IMR-90 (cell line): ENCODE measurements at regions not wholly inside any gene's neighbourhood (a gene's known extent, or its start where the extent isn't known, plus 50 kb on each side); places are given as distances from the start of the nearest gene placed in this dataset.
"Not testable (repeated sequence)": the region's sequence is repeated elsewhere in the genome, so short reads cannot be mapped to it uniquely, and the experiment has no call there.

Experiments
- ATAC-seq: fragments of 200-7000 bp; cut with Tn5 transposase; 2 replicates; pipeline ENCODE4 v1.9.1; 2020; ENCODE audit warnings: low read depth, mild to moderate bottlenecking, moderate library complexity
- BruUV-seq: library from RNA; stranded (reverse); fragments of 400-500 nt; replicated peaks from 2 replicates; lab custom pipeline; 2021; lab: Mats Ljungman, UMichigan
- CTCF ChIA-PET: fragments of 300-600 bp; formaldehyde crosslinking; extraction: SDS; loops from one replicate; lab custom pipeline; 2021; ENCODE audit warnings: antibody characterized with exemption; lab: Yijun Ruan, JAX
- POLR2A ChIA-PET: fragments of 300-600 bp; sonication (Branson Sonifier 250); formaldehyde crosslinking; loops from one replicate; lab custom pipeline; 2022; ENCODE audit warnings: antibody characterized with exemption; ENCODE audit not compliant: unreplicated experiment; lab: Charles Lee
- DNase-seq: peaks from one replicate; pipeline ENCODE4 v3.0.0; 2013
- H2AFZ ChIP-seq: replicated peaks from 2 replicates; pipeline ENCODE3; 2013; ENCODE audit warnings: low read length, mild to moderate bottlenecking; ENCODE audit not compliant: poor library complexity
- H2AK5ac ChIP-seq: 2 replicates; pipeline ENCODE4 v1.6.1; 2013; ENCODE audit warnings: low read depth, low read length, inconsistent platforms
- H2AK9ac ChIP-seq: replicated peaks from 2 replicates; pipeline ENCODE3; 2013; ENCODE audit warnings: mild to moderate bottlenecking, low read depth, low read length, moderate library complexity; ENCODE audit not compliant: poor library complexity
- H2BK120ac ChIP-seq: 2 replicates; pipeline ENCODE4 v1.6.1; 2013; ENCODE audit warnings: low read depth, low read length, inconsistent platforms
- H2BK15ac ChIP-seq: 3 replicates; pipeline ENCODE4 v1.6.1; 2013; ENCODE audit warnings: low read depth, low read length, inconsistent platforms
- H2BK20ac ChIP-seq: 2 replicates; pipeline ENCODE4 v1.6.1; 2013; ENCODE audit warnings: low read depth, mild to moderate bottlenecking, inconsistent platforms, low read length, moderate library complexity
- H2BK5ac ChIP-seq: 2 replicates; pipeline ENCODE4 v1.6.1; 2013; ENCODE audit warnings: mild to moderate bottlenecking, low read depth, low read length, inconsistent platforms; ENCODE audit not compliant: poor library complexity, severe bottlenecking
- H3K14ac ChIP-seq: replicated peaks from 2 replicates; pipeline ENCODE4 v1.6.1; 2013; ENCODE audit warnings: low read depth, low read length, inconsistent platforms
- H3K18ac ChIP-seq: 2 replicates; pipeline ENCODE4 v1.6.1; 2013; ENCODE audit warnings: low read depth, low read length, control low read depth
- H3K23ac ChIP-seq: 2 replicates; pipeline ENCODE4 v1.6.1; 2013; ENCODE audit warnings: low read depth, low read length, inconsistent platforms
- H3K27ac ChIP-seq: 2 replicates; pipeline ENCODE4 v1.5.1; 2013; ENCODE audit warnings: mild to moderate bottlenecking, control low read depth, low read length; ENCODE audit not compliant: insufficient read depth
- H3K27me3 ChIP-seq: 2 replicates; pipeline ENCODE4 v1.6.1; 2013; ENCODE audit warnings: low read length; ENCODE audit not compliant: control insufficient read depth, insufficient read depth
- H3K36me3 ChIP-seq: 2 replicates; pipeline ENCODE4 v1.6.1; 2013; ENCODE audit warnings: low read length, mixed read lengths; ENCODE audit not compliant: control insufficient read depth, insufficient read depth
- H3K4ac ChIP-seq: 2 replicates; pipeline ENCODE4 v1.6.1; 2013; ENCODE audit warnings: low read depth, low read length, inconsistent platforms
- H3K4me1 ChIP-seq: 2 replicates; pipeline ENCODE4 v1.6.1; 2013; ENCODE audit warnings: low read length, mixed read lengths; ENCODE audit not compliant: control insufficient read depth, insufficient read depth
- H3K4me2 ChIP-seq: 2 replicates; pipeline ENCODE4 v1.6.1; 2013; ENCODE audit warnings: low read depth, mild to moderate bottlenecking, control low read depth, low read length, moderate library complexity
- H3K4me3 ChIP-seq: 2 replicates; pipeline ENCODE4 v1.5.1; 2013; ENCODE audit warnings: low read depth, mild to moderate bottlenecking, control low read depth, low read length, moderate library complexity; ENCODE audit not compliant: insufficient read depth
- H3K56ac ChIP-seq: 2 replicates; pipeline ENCODE4 v1.6.1; 2013; ENCODE audit warnings: low read length, inconsistent platforms; ENCODE audit not compliant: insufficient read depth; ENCODE audit errors: extremely low read depth
- H3K79me1 ChIP-seq, 2 experiments: 2 replicates each; pipeline ENCODE4 v1.6.1; 2013; ENCODE audit warnings: low read length in 2 of 2, inconsistent platforms in 1 of 2, low read depth in 1 of 2
- H3K9ac ChIP-seq: 2 replicates; pipeline ENCODE4 v1.6.1; 2013; ENCODE audit warnings: low read depth, low read length, control low read depth
- H3K9me1 ChIP-seq: 2 replicates; pipeline ENCODE4 v1.6.1; 2013; ENCODE audit warnings: low read length, inconsistent platforms; ENCODE audit not compliant: insufficient read depth
- H3K9me3 ChIP-seq: 2 replicates; pipeline ENCODE4 v1.6.1; 2013; ENCODE audit warnings: low read length; ENCODE audit not compliant: control insufficient read depth, insufficient read depth
- H4K20me1 ChIP-seq: 2 replicates; pipeline ENCODE4 v1.6.1; 2013; ENCODE audit warnings: low read length, inconsistent platforms; ENCODE audit not compliant: insufficient read depth
- H4K5ac ChIP-seq: 2 replicates; pipeline ENCODE4 v1.6.1; 2013; ENCODE audit warnings: mild to moderate bottlenecking, low read depth, low read length, control low read depth
- H4K8ac ChIP-seq, 2 experiments: 2 replicates each; pipeline ENCODE4 v1.6.1; 2013; ENCODE audit warnings: low read depth in 2 of 2, low read length in 2 of 2, control low read depth in 1 of 2, inconsistent platforms in 1 of 2
- H4K91ac ChIP-seq: 2 replicates; pipeline ENCODE4 v1.6.1; 2013; ENCODE audit warnings: low read depth, low read length, inconsistent platforms; ENCODE audit not compliant: insufficient read depth
- WGBS, 2 experiments: methylation state at CpG; one replicate each; pipeline versions ENCODE4 v1.1.5 to v1.1.7; 2013; ENCODE audit warnings: missing lambda C conversion rate in 2 of 2; ENCODE audit not compliant: insufficient read length in 1 of 2; ENCODE audit errors: extremely low coverage in 2 of 2; 5-methylcytosine and 5-hydroxymethylcytosine counted together
- dilution Hi-C: fragments of 300-500 bp; cut with HindIII; formaldehyde crosslinking; loops from one replicate; pipeline ENCODE4 v1.14.3; 2018; ENCODE audit warnings: low sequenced_read_pairs; ENCODE audit not compliant: unreplicated experiment
- in situ Hi-C: fragments of 300-500 bp; cut with MboI; formaldehyde crosslinking; loops from 3 replicates; pipeline ENCODE4 v1.14.3; 2019; ENCODE audit warnings: low sequenced_read_pairs, inconsistent platforms, mixed read lengths
- intact Hi-C: fragments of 100-400 bp; cut with micrococcal nuclease; formaldehyde crosslinking; loops from 2 replicates; pipeline ENCODE4 v1.10.0; 2022

DNA sequence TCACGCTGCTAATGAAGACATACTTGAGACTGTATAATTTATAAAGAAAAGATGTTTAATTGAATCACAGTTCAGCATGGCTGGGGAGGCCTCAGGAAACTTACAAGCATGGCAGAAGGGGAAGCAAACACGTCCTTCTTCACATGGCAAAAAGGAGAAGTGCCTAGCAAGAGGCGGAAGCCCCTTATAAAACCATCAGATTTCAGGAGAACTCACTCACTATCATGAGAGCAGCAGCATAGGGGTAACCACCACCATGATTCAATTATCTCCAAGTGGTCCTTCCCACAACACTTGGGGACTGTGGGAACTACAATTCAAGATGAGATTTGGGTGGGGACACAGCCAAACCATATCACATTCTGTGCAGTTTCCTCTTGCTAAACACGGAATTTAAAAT is 416.9 kb upstream of the ALCAM start:
- not testable (repeated sequence) for DNase-seq

More for the DNA sequence above, 416.9 kb upstream of the ALCAM start:
- H3K56ac ChIP-seq, H3K23ac ChIP-seq, H3K4me1 ChIP-seq, H2AK9ac ChIP-seq, H2BK20ac ChIP-seq, H2AK5ac ChIP-seq, H2AFZ ChIP-seq, H3K79me1 ChIP-seq, BruUV-seq, H2BK5ac ChIP-seq, H3K4ac ChIP-seq, H2BK15ac ChIP-seq, ATAC-seq, H3K14ac ChIP-seq, in situ Hi-C loops, H4K8ac ChIP-seq, H4K20me1 ChIP-seq, H4K5ac ChIP-seq, H4K91ac ChIP-seq, H2BK120ac ChIP-seq, H3K4me3 ChIP-seq, H3K9me3 ChIP-seq, H3K9ac ChIP-seq, dilution Hi-C loops, H3K27ac ChIP-seq, POLR2A ChIA-PET, H3K9me1 ChIP-seq, H3K4me2 ChIP-seq, H3K18ac ChIP-seq, H3K27me3 ChIP-seq, H3K36me3 ChIP-seq: not testable (repeated sequence)
- intact Hi-C loops = loop anchor here (5.0 kb wide), 1 partner anchor 417 kb away; the partner anchor contains the start of gene ALCAM
- CTCF ChIA-PET = interaction anchor here (0.6 kb wide), 1 partner anchor 409 kb away, joined by 4 read pairs; no protein-coding TSS in a partner anchor
- no CpG with 5 or more reads among the region's 4 CpGs for WGBS, 2 experiments
